Trophoblast cell (in vitro differentiated cells and primary cell): ENCODE measurements at regions not wholly inside any gene's neighbourhood (a gene's known extent, or its start where the extent isn't known, plus 50 kb on each side); places are given as distances from the start of the nearest gene placed in this dataset.

Source experiments
- DNase-seq, 2 donors: peaks; one replicate each; pipeline ENCODE4 v3.0.0-alpha.2; 2016
- H2AFZ ChIP-seq: 2 replicates; pipeline ENCODE4 v1.6.1; 2013; ENCODE audit warnings: low read length, moderate library complexity, mild to moderate bottlenecking; ENCODE audit not compliant: insufficient read depth, poor library complexity
- H2AK5ac ChIP-seq: 2 replicates; pipeline ENCODE4 v1.6.1; 2013; ENCODE audit warnings: mild to moderate bottlenecking, low read length
- H2BK120ac ChIP-seq: 2 replicates; pipeline ENCODE4 v1.6.1; 2013; ENCODE audit warnings: low read length, mild to moderate bottlenecking, moderate library complexity; ENCODE audit not compliant: insufficient read depth, poor library complexity
- H2BK12ac ChIP-seq: 2 replicates; pipeline ENCODE4 v1.6.1; 2013; ENCODE audit warnings: mild to moderate bottlenecking, low read length, moderate library complexity
- H2BK5ac ChIP-seq: 2 replicates; pipeline ENCODE4 v1.6.1; 2013; ENCODE audit warnings: low read length, low read depth, moderate library complexity, mild to moderate bottlenecking; ENCODE audit not compliant: poor library complexity
- H3K14ac ChIP-seq: 2 replicates; pipeline ENCODE4 v1.6.1; 2013; ENCODE audit warnings: mild to moderate bottlenecking, low read length
- H3K18ac ChIP-seq: 2 replicates; pipeline ENCODE4 v1.6.1; 2013; ENCODE audit warnings: mild to moderate bottlenecking, low read length
- H3K23ac ChIP-seq: 2 replicates; pipeline ENCODE4 v1.6.1; 2013; ENCODE audit warnings: low read length
- H3K27ac ChIP-seq: 2 replicates; pipeline ENCODE4 v1.5.1; 2013; ENCODE audit warnings: low read depth, mild to moderate bottlenecking, inconsistent platforms, low read length, moderate library complexity
- H3K27me3 ChIP-seq: 2 replicates; pipeline ENCODE4 v1.6.1; 2013; ENCODE audit warnings: inconsistent platforms, mild to moderate bottlenecking, low read length, moderate library complexity; ENCODE audit not compliant: insufficient read depth
- H3K36me3 ChIP-seq, 2 experiments: 1 replicate in 1 of 2; 2 replicates in 1 of 2; pipeline ENCODE4 v1.6.1; 2013; ENCODE audit warnings: low read length in 2 of 2, mild to moderate bottlenecking in 2 of 2, moderate library complexity in 1 of 2; ENCODE audit not compliant: insufficient read depth in 2 of 2, control insufficient read depth in 1 of 2
- H3K4ac ChIP-seq: 2 replicates; pipeline ENCODE4 v1.6.1; 2013; ENCODE audit warnings: low read depth, mild to moderate bottlenecking, low read length, moderate library complexity
- H3K4me1 ChIP-seq, 2 experiments: 1 replicate in 1 of 2; 2 replicates in 1 of 2; pipeline ENCODE4 v1.6.1; 2013; ENCODE audit warnings: low read length in 2 of 2, mild to moderate bottlenecking in 2 of 2, moderate library complexity in 1 of 2; ENCODE audit not compliant: insufficient read depth in 2 of 2, control insufficient read depth in 1 of 2
- H3K4me2 ChIP-seq: 2 replicates; pipeline ENCODE4 v1.6.1; 2013; ENCODE audit warnings: inconsistent platforms, mild to moderate bottlenecking, low read length, moderate library complexity
- H3K4me3 ChIP-seq: 2 replicates; pipeline ENCODE4 v1.5.1; 2013; ENCODE audit warnings: mild to moderate bottlenecking, low read depth, low read length, inconsistent platforms
- H3K79me1 ChIP-seq: one replicate; pipeline ENCODE4 v1.6.1; 2013; ENCODE audit warnings: low read length
- H3K79me2 ChIP-seq: 2 replicates; pipeline ENCODE4 v1.6.1; 2013; ENCODE audit warnings: low read length, mild to moderate bottlenecking; ENCODE audit not compliant: control insufficient read depth, insufficient read depth, poor library complexity
- H3K9ac ChIP-seq: 2 replicates; pipeline ENCODE4 v1.6.1; 2013; ENCODE audit warnings: mild to moderate bottlenecking, low read length
- H3K9me3 ChIP-seq: 2 replicates; pipeline ENCODE4 v1.6.1; 2013; ENCODE audit warnings: low read depth, mild to moderate bottlenecking, control low read depth, inconsistent platforms, low read length; ENCODE audit not compliant: insufficient read depth
- H4K12ac ChIP-seq: 2 replicates; pipeline ENCODE4 v1.6.1; 2013; ENCODE audit warnings: low read depth, mild to moderate bottlenecking, low read length, moderate library complexity
- H4K8ac ChIP-seq: 2 replicates; pipeline ENCODE4 v1.6.1; 2013; ENCODE audit warnings: low read depth, mild to moderate bottlenecking, low read length, moderate library complexity
- H4K91ac ChIP-seq: one replicate; pipeline ENCODE4 v1.6.1; 2013; ENCODE audit warnings: low read depth, mild to moderate bottlenecking, low read length, moderate library complexity
- WGBS: extraction: QIAGEN DNeasy Blood & Tissue Kit; methylation state at CpG from one replicate; pipeline ENCODE4 v1.1.7; 2013; ENCODE audit warnings: missing lambda C conversion rate; ENCODE audit not compliant: insufficient read length, insufficient coverage; ENCODE audit errors: extremely low coverage; 5-methylcytosine and 5-hydroxymethylcytosine counted together

DNA sequence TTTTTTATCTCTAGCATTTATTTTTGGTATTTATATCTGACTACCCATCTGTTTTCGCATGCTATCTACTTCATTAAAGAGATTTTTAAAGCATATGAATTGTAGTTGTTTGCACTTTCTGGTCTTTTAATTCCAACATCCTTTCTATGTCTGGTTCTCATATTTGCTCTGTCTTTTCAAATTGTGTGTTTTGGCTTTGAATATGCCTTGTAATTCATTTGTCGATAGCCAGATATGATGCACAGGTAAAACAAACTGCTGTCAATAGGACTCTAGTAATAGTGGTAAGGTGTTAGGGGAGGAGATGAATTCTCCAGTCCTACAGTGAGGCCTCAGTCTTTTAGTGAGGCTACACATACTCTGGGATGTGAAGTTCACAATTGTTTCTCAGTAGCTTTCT lies 530.8 kb upstream of the CCDC179 start:
- no peak overlapping the region for H3K18ac ChIP-seq
- no CpG with 5 or more reads among the region's 2 CpGs for WGBS
- H3K27ac ChIP-seq, result no peak overlapping the region
- H3K27me3 ChIP-seq, result no peaks in the 10 kb centered on the region
- no peaks in the 10 kb centered on the region for H3K79me1 ChIP-seq
- H4K12ac ChIP-seq, result no peak overlapping the region
- H4K8ac ChIP-seq, result no peak overlapping the region
- no peaks in the 10 kb centered on the region for H3K79me2 ChIP-seq
- no peak overlapping the region for H3K23ac ChIP-seq
- no peak overlapping the region for H3K4me3 ChIP-seq
- H3K9ac ChIP-seq, result no peak overlapping the region
- H3K4me1 ChIP-seq, result no peaks in the 10 kb centered on the region
- H3K9me3 ChIP-seq, result no peaks in the 10 kb centered on the region
- no peak overlapping the region for H2BK5ac ChIP-seq
- no peak for DNase-seq
- H4K91ac ChIP-seq, result no peak overlapping the region
- no peak overlapping the region for H3K4ac ChIP-seq
- no peak overlapping the region for H3K14ac ChIP-seq
- H2AK5ac ChIP-seq, result no peak overlapping the region
- no peak overlapping the region for H2BK120ac ChIP-seq
- no peaks in the 10 kb centered on the region for H3K36me3 ChIP-seq
- H2BK12ac ChIP-seq, result no peak overlapping the region
- H3K4me2 ChIP-seq, result no peak overlapping the region
- H2AFZ ChIP-seq, result no peak overlapping the region

DNA sequence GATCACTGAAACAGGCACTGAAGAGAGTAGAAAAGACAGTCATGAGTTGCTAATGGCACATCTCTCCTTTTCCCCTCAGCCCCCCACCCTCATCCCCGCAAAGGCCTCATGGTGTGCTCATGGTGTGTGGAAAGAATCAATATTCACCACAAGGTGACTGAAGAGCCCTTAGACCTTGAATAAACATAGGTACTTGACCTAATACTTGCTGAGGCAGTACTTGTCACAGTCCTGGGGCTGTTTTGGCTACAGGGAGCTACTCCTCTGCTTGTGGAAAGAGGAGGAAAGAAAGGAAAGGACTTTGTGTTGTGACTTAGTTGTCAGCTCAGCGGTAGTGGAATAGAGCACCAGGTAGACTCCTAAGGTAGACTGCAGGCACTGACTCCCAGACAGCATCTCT lies 537.8 kb upstream of the CCDC179 start:
- no peak overlapping the region for H3K14ac ChIP-seq
- H3K79me1 ChIP-seq, result no peaks in the 10 kb centered on the region
- DNase-seq, result no peak
- no peaks in the 10 kb centered on the region for H3K36me3 ChIP-seq
- H4K12ac ChIP-seq, result no peak overlapping the region
- H3K4me3 ChIP-seq, result no peak overlapping the region
- no peak overlapping the region for H3K9ac ChIP-seq
- no CpG with 5 or more reads among the region's 2 CpGs for WGBS
- no peak overlapping the region for H2AK5ac ChIP-seq
- H2BK12ac ChIP-seq, result no peak overlapping the region
- no peaks in the 10 kb centered on the region for H3K79me2 ChIP-seq
- no peak overlapping the region for H3K18ac ChIP-seq
- no peak overlapping the region for H2AFZ ChIP-seq
- no peak overlapping the region for H2BK120ac ChIP-seq
- no peak overlapping the region for H2BK5ac ChIP-seq
- H3K4me2 ChIP-seq, result no peak overlapping the region
- H3K27ac ChIP-seq, result no peak overlapping the region
- H3K4me1 ChIP-seq, result no peaks in the 10 kb centered on the region
- H3K23ac ChIP-seq, result no peak overlapping the region
- H4K91ac ChIP-seq, result no peak overlapping the region
- H3K4ac ChIP-seq, result no peak overlapping the region
- no peaks in the 10 kb centered on the region for H3K27me3 ChIP-seq
- H4K8ac ChIP-seq, result no peak overlapping the region
- no peaks in the 10 kb centered on the region for H3K9me3 ChIP-seq

- H3K4me1 ChIP-seq, result no peaks in the 10 kb centered on the region
- no peak overlapping the region for H3K27ac ChIP-seq
- WGBS, result no CpG with 5 or more reads among the region's 25 CpGs
- H3K9ac ChIP-seq, result no peak overlapping the region
- H3K23ac ChIP-seq, result no peak overlapping the region
- H3K4ac ChIP-seq, result no peak overlapping the region
- H4K8ac ChIP-seq, result no peak overlapping the region
- no peak overlapping the region for H4K12ac ChIP-seq
- H3K18ac ChIP-seq, result no peak overlapping the region
- H3K4me2 ChIP-seq, result no peak overlapping the region
- H2AFZ ChIP-seq, result no peak overlapping the region
- no peak overlapping the region for H2AK5ac ChIP-seq
- no peak overlapping the region for H3K14ac ChIP-seq
- H3K36me3 ChIP-seq, result no peaks in the 10 kb centered on the region
- peaks cover 5% of the 10 kb centered on the region for H3K9me3 ChIP-seq
- H2BK120ac ChIP-seq, result no peak overlapping the region
- no peaks in the 10 kb centered on the region for H3K27me3 ChIP-seq
- H2BK12ac ChIP-seq, result no peak overlapping the region
- no peak for DNase-seq
- no peak overlapping the region for H3K4me3 ChIP-seq
- no peaks in the 10 kb centered on the region for H3K79me2 ChIP-seq
- no peaks in the 10 kb centered on the region for H3K79me1 ChIP-seq
- no peak overlapping the region for H2BK5ac ChIP-seq
- H4K91ac ChIP-seq, result no peak overlapping the region
Measured at GRCh38 chr11:23399995-23400394, 539.7 kb upstream of the CCDC179 start.

- H3K4ac ChIP-seq, result no peak overlapping the region
- WGBS, result no CpG with 5 or more reads among the region's 53 CpGs
- H3K79me2 ChIP-seq, result no peaks in the 10 kb centered on the region
- H3K23ac ChIP-seq, result no peak overlapping the region
- no peak overlapping the region for H3K4me2 ChIP-seq
- no peak overlapping the region for H2AFZ ChIP-seq
- no peak overlapping the region for H3K4me3 ChIP-seq
- H3K18ac ChIP-seq, result no peak overlapping the region
- no peak overlapping the region for H2AK5ac ChIP-seq
- DNase-seq, result no peak
- no peak overlapping the region for H2BK12ac ChIP-seq
- H4K12ac ChIP-seq, result no peak overlapping the region
- H2BK5ac ChIP-seq, result no peak overlapping the region
- no peak overlapping the region for H3K14ac ChIP-seq
- H3K27me3 ChIP-seq, result no peaks in the 10 kb centered on the region
- no peak overlapping the region for H3K27ac ChIP-seq
- H3K36me3 ChIP-seq, result no peaks in the 10 kb centered on the region
- H4K8ac ChIP-seq, result no peak overlapping the region
- no peak overlapping the region for H4K91ac ChIP-seq
- peaks cover 18% of the 10 kb centered on the region for H3K9me3 ChIP-seq
- no peaks in the 10 kb centered on the region for H3K4me1 ChIP-seq
- no peak overlapping the region for H3K9ac ChIP-seq
- H3K79me1 ChIP-seq, result no peaks in the 10 kb centered on the region
- H2BK120ac ChIP-seq, result no peak overlapping the region
Measured at GRCh38 chr11:23403210-23404185, 543.2 kb upstream of the CCDC179 start.
